Caco-2 (cell line): ENCODE measurements at regions not wholly inside any gene's neighbourhood (a gene's known extent, or its start where the extent isn't known, plus 50 kb on each side); places are given as distances from the start of the nearest gene placed in this dataset.

ENCODE experiments used
- BruUV-seq: library from RNA; stranded (reverse); fragments of 400-500 nt; replicated peaks from 2 replicates; lab custom pipeline; 2021; lab: Mats Ljungman, UMichigan
- CTCF ChIA-PET: fragments of 300-600 bp; sonication (Branson Sonifier 250); formaldehyde crosslinking; loops from one replicate; lab custom pipeline; 2022; ENCODE audit warnings: antibody characterized with exemption; lab: Charles Lee
- POLR2A ChIA-PET: fragments of 300-600 bp; sonication (Branson Sonifier 250); formaldehyde crosslinking; loops from one replicate; lab custom pipeline; 2022; ENCODE audit warnings: antibody characterized with exemption; lab: Charles Lee
- DNase-seq, 2 experiments: peaks; one replicate each; pipeline versions ENCODE4 v3.0.0 to v3.0.0-alpha.2; 2020 to 2022
- H3K27me3 ChIP-seq: replicated peaks from 2 replicates; pipeline ENCODE4 v1.6.0; 2011; ENCODE audit warnings: low read length; ENCODE audit not compliant: control insufficient read depth, insufficient read depth
- H3K36me3 ChIP-seq: 2 replicates; pipeline ENCODE4 v1.5.1; 2011; ENCODE audit warnings: low read length; ENCODE audit not compliant: control insufficient read depth, insufficient read depth
- H3K4me1 ChIP-seq: fragments of 250-450 bp; sonication (Bioruptor Pico); 2 replicates; pipeline ENCODE4 v1.5.1; 2020; ENCODE audit warnings: mild to moderate bottlenecking
- H3K4me3 ChIP-seq: 2 replicates; pipeline ENCODE4 v1.5.1; 2011; ENCODE audit warnings: low read depth, mild to moderate bottlenecking, control low read depth, low read length
- H3K9me3 ChIP-seq: fragments of 250-450 bp; sonication (Bioruptor Pico); 2 replicates; pipeline ENCODE4 v1.5.1; 2020; ENCODE audit warnings: mild to moderate bottlenecking, moderate library complexity
- H3K27ac Mint-ChIP-seq: one replicate; pipeline ENCODE4 v1.8.0; 2022; ENCODE audit warnings: mixed read lengths; ENCODE audit not compliant: unreplicated experiment
- H3K27me3 Mint-ChIP-seq: one replicate; pipeline ENCODE4 v1.8.0; 2022; ENCODE audit warnings: mixed read lengths; ENCODE audit not compliant: insufficient read depth, unreplicated experiment
- H3K36me3 Mint-ChIP-seq: one replicate; pipeline ENCODE4 v1.8.0; 2022; ENCODE audit warnings: mild to moderate bottlenecking, mixed read lengths; ENCODE audit not compliant: insufficient read depth, unreplicated experiment
- H3K4me1 Mint-ChIP-seq: one replicate; pipeline ENCODE4 v1.8.0; 2022; ENCODE audit warnings: low read depth, mixed read lengths; ENCODE audit not compliant: unreplicated experiment
- H3K4me3 Mint-ChIP-seq: one replicate; pipeline ENCODE4 v1.8.0; 2022; ENCODE audit warnings: mild to moderate bottlenecking, moderate library complexity, mixed read lengths; ENCODE audit not compliant: unreplicated experiment
- H3K9me3 Mint-ChIP-seq: one replicate; pipeline ENCODE4 v1.8.0; 2022; ENCODE audit warnings: mixed read lengths; ENCODE audit not compliant: unreplicated experiment
- CTCF ChIP-seq, 2 experiments: fragments of 200-600 bp in 1 of 2; IDR thresholded peaks; 1 replicate in 1 of 2; 2 replicates in 1 of 2; pipeline versions ENCODE4 v1.5.1 to v1.8.0; 2011 to 2022; ENCODE audit warnings: antibody characterized with exemption in 1 of 2, control low read depth in 1 of 2, inconsistent platforms in 1 of 2, low read depth in 1 of 2, low read length in 1 of 2, mild to moderate bottlenecking in 1 of 2, moderate library complexity in 1 of 2; ENCODE audit not compliant: insufficient read depth in 1 of 2, severe bottlenecking in 1 of 2, unreplicated experiment in 1 of 2
- intact Hi-C: fragments of 100-400 bp; cut with micrococcal nuclease; formaldehyde crosslinking; loops from one replicate; pipeline ENCODE4 v1.10.0; 2022; ENCODE audit not compliant: unreplicated experiment

GRCh38 chr1:219753914-219754313, 141.0 kb upstream of the ZC3H11B start:
- H3K4me1 Mint-ChIP-seq, result no peaks in the 10 kb centered on the region
- H3K4me3 Mint-ChIP-seq, result no peak overlapping the region
- no TSS peak for BruUV-seq
- Histone ChIP-seq H3K27me3 (no peaks in the 10 kb centered on the region; the same call in 1 of the 2 replicates), H3K4me3 (no peak overlapping the region), H3K36me3 (no peaks in the 10 kb centered on the region), H3K4me1 (no peaks in the 10 kb centered on the region), H3K9me3 (no peaks in the 10 kb centered on the region)
- peaks cover 7% of the 10 kb centered on the region for H3K27me3 Mint-ChIP-seq
- no peak for TF ChIP-seq CTCF (IDR thresholded peaks at IDR 0.05; ENCODE audit: insufficient read depth in 1 of 2, low read depth in 1 of 2, low read length in 1 of 2, severe bottlenecking in 1 of 2, unreplicated experiment in 1 of 2)
- ChIA-PET CTCF (no interaction called here), POLR2A (no interaction called here)
- DNase-seq, result no peak
- H3K27ac Mint-ChIP-seq, result no peak overlapping the region
- no peaks in the 10 kb centered on the region for H3K9me3 Mint-ChIP-seq
- intact Hi-C loops, result no loop called here
- no peaks in the 10 kb centered on the region for H3K36me3 Mint-ChIP-seq

GRCh38 chr1:219752645-219753044, 139.7 kb upstream of the ZC3H11B start:
- Histone ChIP-seq H3K4me3 (no peak overlapping the region), H3K4me1 (no peaks in the 10 kb centered on the region), H3K27me3 (no peaks in the 10 kb centered on the region; the same call in 1 of the 2 replicates), H3K36me3 (no peaks in the 10 kb centered on the region), H3K9me3 (no peaks in the 10 kb centered on the region)
- Mint-ChIP-seq H3K36me3 (no peaks in the 10 kb centered on the region), H3K9me3 (no peaks in the 10 kb centered on the region), H3K27me3 (peaks cover 2% of the 10 kb centered on the region), H3K4me3 (no peak overlapping the region), H3K4me1 (no peaks in the 10 kb centered on the region), H3K27ac (no peak overlapping the region)
- CTCF ChIA-PET, result no interaction called here
- BruUV-seq, result no TSS peak
- intact Hi-C loops, result no loop called here
- DNase-seq, result no peak
- no peak for TF ChIP-seq CTCF (IDR thresholded peaks at IDR 0.05; ENCODE audit: insufficient read depth in 1 of 2, low read depth in 1 of 2, low read length in 1 of 2, severe bottlenecking in 1 of 2, unreplicated experiment in 1 of 2)
- POLR2A ChIA-PET, result no interaction called here

GRCh38 chr1:219751870-219752507, 139.1 kb upstream of the ZC3H11B start:
- H3K9me3 Mint-ChIP-seq, result no peaks in the 10 kb centered on the region
- peaks cover 2% of the 10 kb centered on the region for H3K27me3 Mint-ChIP-seq
- Histone ChIP-seq H3K36me3 (no peaks in the 10 kb centered on the region), H3K27me3 (no peaks in the 10 kb centered on the region; the same call in 1 of the 2 replicates), H3K4me3 (no peak overlapping the region), H3K4me1 (no peaks in the 10 kb centered on the region), H3K9me3 (no peaks in the 10 kb centered on the region)
- H3K4me3 Mint-ChIP-seq, result no peak overlapping the region
- BruUV-seq, result no TSS peak
- POLR2A ChIA-PET, result no interaction called here
- no peaks in the 10 kb centered on the region for H3K36me3 Mint-ChIP-seq
- no peaks in the 10 kb centered on the region for H3K4me1 Mint-ChIP-seq
- no peak overlapping the region for H3K27ac Mint-ChIP-seq
- TF ChIP-seq CTCF (IDR thresholded peaks at IDR 0.05; ENCODE audit: insufficient read depth in 1 of 2, low read depth in 1 of 2, low read length in 1 of 2, severe bottlenecking in 1 of 2, unreplicated experiment in 1 of 2), result no peak
- intact Hi-C loops, result no loop called here
- CTCF ChIA-PET, result no interaction called here
- DNase-seq, result no peak
